ENCODE measurements at regions not wholly inside any gene's neighbourhood (a gene's known extent, or its start where the extent isn't known, plus 50 kb on each side); places are given as distances from the start of the nearest gene placed in this dataset.

- H3T11ph ChIP-seq (ENCODE audit: low read length), result no peak overlapping the region
- no peak overlapping the region for H2BK12ac ChIP-seq (ENCODE audit: insufficient read length, low read depth, low read length)
- no peak for TF ChIP-seq CTCF (conservative IDR thresholded peaks at IDR 0.05)
- H2BK15ac ChIP-seq (ENCODE audit: low read depth, low read length), result no peak overlapping the region
- no peak overlapping the region for H4K5ac ChIP-seq (ENCODE audit: insufficient read length, low read depth, low read length)
- H4K20me1 ChIP-seq (ENCODE audit: control insufficient read depth, insufficient read depth, insufficient read length), result no peaks in the 10 kb centered on the region
- Mint-ChIP-seq H3K4me3 (no peak overlapping the region), H3K36me3 (ENCODE audit: insufficient read depth in 1 of 3, low read depth in 3 of 3) (no peaks in the 10 kb centered on the region), H3K27me3 (ENCODE audit: low read depth) (peaks cover 28% of the 10 kb centered on the region), H3K9me3 (no peaks in the 10 kb centered on the region), H3K27ac (no peak overlapping the region), H3K4me1 (peaks cover 15 to 16% of the 10 kb centered on the region in 2 experiments)
- no peak overlapping the region for H3K4ac ChIP-seq (ENCODE audit: low read depth, low read length)
- no peak overlapping the region for H3K14ac ChIP-seq (ENCODE audit: insufficient read depth, low read length)
- H3K23me2 ChIP-seq (ENCODE audit: insufficient read length, low read depth, low read length, poor library complexity, severe bottlenecking), result peaks cover 19% of the 10 kb centered on the region
- H3K18ac ChIP-seq (ENCODE audit: insufficient read length, low read depth, low read length), result no peak overlapping the region
- no peak overlapping the region for H3K56ac ChIP-seq (ENCODE audit: insufficient read length, low read depth, low read length)
- H3K9ac ChIP-seq (ENCODE audit: extremely low read depth, insufficient read length, low read length), result no peak overlapping the region
- H2BK5ac ChIP-seq (ENCODE audit: insufficient read length, low read length), result no peak overlapping the region
- no peak overlapping the region for H3K23ac ChIP-seq (ENCODE audit: insufficient read length, low read depth, low read length)
- H3K27ac ChIP-seq (ENCODE audit: insufficient read length, low read depth, low read length), result no peak overlapping the region
- peaks cover 8% of the 10 kb centered on the region; the same call in 1 of the 2 replicates for H3K27me3 ChIP-seq (ENCODE audit: insufficient read depth, low read length)
- H3K79me1 ChIP-seq (ENCODE audit: insufficient read depth, low read depth, low read length, poor library complexity, severe bottlenecking), result no peaks in the 10 kb centered on the region
- no peak overlapping the region for H3K4me2 ChIP-seq (ENCODE audit: insufficient read depth, insufficient read length, low read length)
- no peak overlapping the region for H2BK20ac ChIP-seq (ENCODE audit: low read depth, low read length, poor library complexity, severe bottlenecking)
- H2AK5ac ChIP-seq (ENCODE audit: insufficient read length, low read length), result no peak overlapping the region
- no peak overlapping the region for H2BK120ac ChIP-seq (ENCODE audit: low read depth, low read length, poor library complexity, severe bottlenecking)
- no peaks in the 10 kb centered on the region for H3K79me2 ChIP-seq (ENCODE audit: insufficient read depth, low read length)
- H4K8ac ChIP-seq (replicated peaks; ENCODE audit: insufficient read length, low read depth, low read length), result no peak overlapping the region
- WGBS (ENCODE audit: extremely low coverage, insufficient read length, low lambda C conversion rate), result no CpG with 5 or more reads among the region's 4 CpGs
- no peak for DNase-seq
- H3K4me1 ChIP-seq (ENCODE audit: insufficient read depth, low read length), result no peaks in the 10 kb centered on the region
- no peak overlapping the region for H2AFZ ChIP-seq (ENCODE audit: low read length)
- no peak overlapping the region for H4K91ac ChIP-seq (ENCODE audit: insufficient read length, low read depth, low read length)
- no peaks in the 10 kb centered on the region for H3K9me3 ChIP-seq (ENCODE audit: control insufficient read depth, low read depth, low read length)
Observed at GRCh38 chr3:107428051-107428858, 51.0 kb downstream of the CCDC54 start.
